HFF-Myc (cell line): ENCODE measurements at regions not wholly inside any gene's neighbourhood (a gene's known extent, or its start where the extent isn't known, plus 50 kb on each side); places are given as distances from the start of the nearest gene placed in this dataset.
A peak's percentile ranks its signal among the peaks of the same experiment; 100 is the strongest.
"Not testable (repeated sequence)": the region's sequence is repeated elsewhere in the genome, so short reads cannot be mapped to it uniquely, and the experiment has no call there.

Source experiments
- DNase-seq: peaks from one replicate; pipeline ENCODE4 v3.0.0-alpha.2; 2011; ENCODE audit warnings: low read depth; ENCODE audit errors: extremely low read depth
- H3K4me3 ChIP-seq: replicated peaks from 2 replicates; pipeline ENCODE4 v1.5.1; 2011; ENCODE audit warnings: low read depth, mild to moderate bottlenecking, control low read depth, low read length
- TF ChIP-seq, protein P1 (sequence below): IDR thresholded peaks from 2 replicates; pipeline ENCODE4 v1.5.1; 2012; ENCODE audit warnings: mild to moderate bottlenecking, low read depth, low read length, control low read depth; ENCODE audit errors: missing control alignments

DNA sequence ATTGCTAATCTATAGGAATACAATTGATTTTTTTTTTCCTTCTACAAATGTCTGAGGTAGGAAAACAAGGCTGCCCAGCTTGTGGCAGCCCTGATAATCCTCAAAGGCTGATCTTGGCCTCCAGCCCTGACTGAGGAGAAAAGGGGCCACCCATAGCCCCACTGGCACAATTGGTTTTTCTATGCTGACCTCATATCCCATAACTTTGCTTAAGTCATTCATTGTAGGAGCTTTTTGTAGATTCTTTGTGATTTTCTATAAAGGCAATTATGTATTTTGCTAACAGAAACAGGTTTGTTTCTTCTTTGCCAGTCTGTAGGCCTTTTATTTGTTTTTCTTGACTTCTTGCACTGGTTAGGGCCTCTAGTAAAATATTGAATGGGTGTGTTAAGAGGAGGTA, 80.2 kb upstream of the C15orf39 start:
- no peak for DNase-seq
- H3K4me3 ChIP-seq, result no peak overlapping the region
- TF ChIP-seq, protein P1, sequence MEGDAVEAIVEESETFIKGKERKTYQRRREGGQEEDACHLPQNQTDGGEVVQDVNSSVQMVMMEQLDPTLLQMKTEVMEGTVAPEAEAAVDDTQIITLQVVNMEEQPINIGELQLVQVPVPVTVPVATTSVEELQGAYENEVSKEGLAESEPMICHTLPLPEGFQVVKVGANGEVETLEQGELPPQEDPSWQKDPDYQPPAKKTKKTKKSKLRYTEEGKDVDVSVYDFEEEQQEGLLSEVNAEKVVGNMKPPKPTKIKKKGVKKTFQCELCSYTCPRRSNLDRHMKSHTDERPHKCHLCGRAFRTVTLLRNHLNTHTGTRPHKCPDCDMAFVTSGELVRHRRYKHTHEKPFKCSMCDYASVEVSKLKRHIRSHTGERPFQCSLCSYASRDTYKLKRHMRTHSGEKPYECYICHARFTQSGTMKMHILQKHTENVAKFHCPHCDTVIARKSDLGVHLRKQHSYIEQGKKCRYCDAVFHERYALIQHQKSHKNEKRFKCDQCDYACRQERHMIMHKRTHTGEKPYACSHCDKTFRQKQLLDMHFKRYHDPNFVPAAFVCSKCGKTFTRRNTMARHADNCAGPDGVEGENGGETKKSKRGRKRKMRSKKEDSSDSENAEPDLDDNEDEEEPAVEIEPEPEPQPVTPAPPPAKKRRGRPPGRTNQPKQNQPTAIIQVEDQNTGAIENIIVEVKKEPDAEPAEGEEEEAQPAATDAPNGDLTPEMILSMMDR, result no peak

DNA sequence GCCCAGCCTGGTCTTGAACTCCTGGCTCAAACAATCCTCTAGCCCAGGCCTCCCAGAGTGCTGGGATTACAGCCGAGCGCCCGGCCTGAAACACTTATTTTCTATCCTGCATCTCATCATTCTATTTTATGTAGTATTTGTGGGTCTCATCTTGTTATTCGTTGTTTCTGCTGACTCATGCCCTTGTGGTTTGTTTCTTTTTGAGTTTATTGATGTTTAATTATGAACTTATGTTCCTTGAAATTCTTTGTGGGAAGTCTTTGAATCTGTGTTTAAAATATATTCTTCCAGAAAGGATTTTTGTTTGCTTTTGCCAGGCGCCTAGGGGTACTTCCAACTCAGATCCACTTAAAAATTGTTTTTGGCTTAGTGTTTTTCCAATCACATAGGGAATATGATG, 78.3 kb upstream of the C15orf39 start:
- TF ChIP-seq, protein P1, result no peak
- H3K4me3 ChIP-seq, result no peak overlapping the region
- DNase-seq, result peak; percentile 85

DNA sequence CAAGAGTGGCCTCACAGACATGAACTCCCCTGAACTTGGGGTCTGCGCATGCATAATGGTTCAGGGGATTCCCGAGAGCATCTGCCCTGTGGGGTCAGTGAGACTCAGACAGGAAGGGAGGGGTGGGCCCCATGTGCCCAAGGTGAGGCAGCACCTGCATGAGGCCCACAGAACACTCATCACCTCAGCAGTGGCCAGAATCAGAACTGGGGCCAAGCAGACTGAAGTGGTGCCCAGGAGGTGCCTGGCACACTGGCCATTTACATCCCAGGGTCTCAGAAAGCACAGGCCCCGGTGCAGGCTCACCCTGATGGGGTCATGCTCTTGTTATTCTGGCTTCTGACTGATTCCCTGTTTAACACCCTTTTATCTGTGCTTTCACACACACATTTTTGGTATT, 77.4 kb upstream of the C15orf39 start:
- not testable (repeated sequence) for DNase-seq, H3K4me3 ChIP-seq

DNA sequence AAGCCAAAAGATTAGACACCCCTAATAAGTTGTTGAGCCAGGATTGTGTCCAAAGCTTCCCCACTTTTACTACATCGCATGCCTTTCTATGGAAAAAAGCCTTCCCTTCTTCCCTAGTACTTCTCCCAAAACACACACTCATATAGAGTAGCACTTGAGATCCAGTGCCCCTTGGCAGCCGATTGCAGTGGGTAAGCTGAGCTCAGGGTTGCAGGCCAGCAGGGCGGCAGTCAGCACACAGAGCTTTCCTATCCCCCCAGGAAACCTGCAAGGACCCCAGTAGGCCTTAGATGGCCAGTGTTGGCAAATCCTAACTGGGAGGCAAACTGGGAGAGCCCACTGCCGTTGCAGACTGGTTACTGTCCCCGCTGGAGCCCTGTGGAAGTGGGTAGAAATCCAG, 75.7 kb upstream of the C15orf39 start:
- no peak overlapping the region for H3K4me3 ChIP-seq
- TF ChIP-seq, protein P1, result no peak
- DNase-seq, result no peak

DNA sequence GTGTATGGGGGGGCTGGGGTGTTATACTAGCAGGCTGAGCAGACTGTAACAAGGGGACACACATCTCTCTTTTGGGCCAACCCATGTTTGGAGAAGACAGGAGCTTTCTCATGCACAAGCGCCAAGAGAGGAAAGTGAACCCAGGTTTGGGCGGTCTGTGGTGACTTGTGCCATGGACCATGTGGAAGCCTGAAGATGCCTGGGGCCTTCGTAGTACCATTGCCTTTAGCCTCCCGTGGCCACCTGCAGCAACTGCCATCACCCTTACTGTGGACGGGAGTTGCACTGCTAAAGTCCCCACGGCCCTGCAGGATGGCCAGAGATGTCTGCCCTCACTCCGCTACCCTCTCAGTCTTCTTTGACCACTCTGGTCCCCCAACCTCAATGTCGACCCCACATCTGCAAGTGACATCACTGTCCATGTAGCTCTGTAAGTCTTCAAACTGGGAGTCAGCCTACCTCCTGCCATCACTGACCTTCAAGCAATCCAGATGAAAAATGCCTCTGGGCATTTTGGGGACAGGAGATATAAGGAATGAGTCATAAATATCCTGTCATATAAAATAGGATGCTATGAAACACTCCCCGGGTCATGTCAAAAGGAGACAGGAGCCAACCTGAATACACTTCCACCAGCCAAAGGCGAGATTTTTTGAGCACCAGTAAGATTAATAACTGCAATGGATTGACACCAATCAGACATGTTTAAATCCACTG, 74.7 kb upstream of the C15orf39 start:
- TF ChIP-seq, protein P1, result no peak
- no peak for DNase-seq
- H3K4me3 ChIP-seq, result no peak overlapping the region

DNA sequence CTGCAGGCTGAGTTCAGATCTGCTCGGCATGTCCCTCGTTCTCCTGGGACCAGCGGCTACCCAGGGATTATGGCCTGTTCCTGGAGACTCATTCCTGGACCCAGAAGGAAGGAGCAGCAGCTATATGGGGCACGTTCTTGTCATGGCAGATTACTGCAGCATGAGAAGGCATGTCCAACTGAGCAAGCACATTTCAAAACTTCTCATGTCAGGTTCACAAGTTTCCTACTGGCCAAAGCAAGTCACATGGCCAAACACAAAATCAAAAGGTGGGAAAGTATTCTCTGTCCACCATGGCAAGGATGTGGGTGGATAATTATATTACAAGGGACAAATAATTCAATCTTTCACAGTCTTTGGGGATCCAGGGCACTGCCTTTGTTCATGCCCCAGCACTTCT, 71.9 kb upstream of the C15orf39 start:
- H3K4me3 ChIP-seq, result no peak overlapping the region
- TF ChIP-seq, protein P1, result no peak
- DNase-seq, result no peak

DNA sequence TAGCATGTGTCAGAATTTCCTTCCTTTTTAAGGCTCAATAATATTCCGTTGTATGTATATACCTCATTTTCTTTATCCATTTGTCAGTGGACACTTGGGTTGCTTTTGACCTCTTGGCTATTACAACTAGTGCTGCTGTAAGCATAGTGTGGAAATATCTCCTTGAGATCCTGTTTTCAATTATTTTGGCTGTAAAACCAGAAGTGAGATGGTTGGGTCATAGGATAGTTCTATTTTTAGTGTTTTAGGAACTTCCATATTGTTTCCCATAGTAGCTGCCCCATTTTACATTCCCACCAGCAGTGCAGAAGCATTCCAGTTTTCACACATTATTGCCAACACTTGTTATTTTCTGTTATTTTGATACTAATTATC, 70.4 kb upstream of the C15orf39 start:
- no peak overlapping the region for H3K4me3 ChIP-seq
- TF ChIP-seq, protein P1, result no peak
- no peak for DNase-seq
